Naive B cell (primary cell): ENCODE measurements at regions not wholly inside any gene's neighbourhood (a gene's known extent, or its start where the extent isn't known, plus 50 kb on each side); places are given as distances from the start of the nearest gene placed in this dataset.
A peak's percentile ranks its signal among the peaks of the same experiment; 100 is the strongest.

Experiments
- ATAC-seq, 2 donors: fragments of 150-1000 bp; cut with Tn5 transposase; 2 replicates each; pipeline ENCODE4 v1.10.0; 2021; ENCODE audit warnings: low read depth in 2 of 2, mild to moderate bottlenecking in 2 of 2, moderate library complexity in 2 of 2
- DNase-seq: peaks from one replicate; pipeline ENCODE4 v3.0.0; 2022
- H3K27ac Mint-ChIP-seq, 6 donors: one replicate each; pipeline ENCODE4 v1.8.0; 2020 to 2022; ENCODE audit warnings: mild to moderate bottlenecking in 6 of 6, mixed read lengths in 6 of 6, moderate library complexity in 5 of 6, inconsistent platforms in 2 of 6
- H3K27me3 Mint-ChIP-seq, 3 donors: one replicate each; pipeline ENCODE4 v1.8.0; 2021 to 2022; ENCODE audit warnings: mixed read lengths in 3 of 3, mild to moderate bottlenecking in 1 of 3
- H3K36me3 Mint-ChIP-seq, 2 donors: one replicate each; pipeline ENCODE4 v1.8.0; 2020 to 2022; ENCODE audit warnings: mixed read lengths in 2 of 2, inconsistent platforms in 1 of 2, mild to moderate bottlenecking in 1 of 2
- H3K4me1 Mint-ChIP-seq, 3 donors: one replicate each; pipeline ENCODE4 v1.8.0; 2020 to 2022; ENCODE audit warnings: mixed read lengths in 3 of 3, inconsistent platforms in 1 of 3, mild to moderate bottlenecking in 1 of 3, moderate library complexity in 1 of 3
- H3K4me3 Mint-ChIP-seq, 8 donors: one replicate each; pipeline ENCODE4 v1.8.0; 2020 to 2022; ENCODE audit warnings: mild to moderate bottlenecking in 8 of 8, mixed read lengths in 8 of 8, moderate library complexity in 8 of 8, inconsistent platforms in 2 of 8
- H3K9me3 Mint-ChIP-seq, 7 donors: one replicate each; pipeline ENCODE4 v1.8.0; 2020 to 2022; ENCODE audit warnings: mixed read lengths in 7 of 7, mild to moderate bottlenecking in 5 of 7, inconsistent platforms in 2 of 7, moderate library complexity in 1 of 7

GRCh38 chr13:42466609-42467008 lies 107.3 kb upstream of the TNFSF11 start:
- DNase-seq, result no peak
- Mint-ChIP-seq H3K36me3 (peaks cover 8 to 25% of the 10 kb centered on the region in 2 donors), H3K4me3 (peak overlapping the region in 2 of 8 donors; percentile 7 to 47), H3K27me3 (no peaks in the 10 kb centered on the region), H3K4me1 (peaks cover 16 to 25% (median 23%) of the 10 kb centered on the region in 3 donors), H3K9me3 (peaks cover 10 to 43% (median 17%) of the 10 kb centered on the region in 7 donors), H3K27ac (peak overlapping the region in 3 of 6 donors; percentile 9 to 49 (median 45))
- ATAC-seq, result peak; percentile 53 to 84

- H3K4me1 Mint-ChIP-seq, result no peaks in the 10 kb centered on the region
- H3K36me3 Mint-ChIP-seq, result peaks cover 0 to 6% of the 10 kb centered on the region in 2 donors
- H3K27me3 Mint-ChIP-seq, result no peaks in the 10 kb centered on the region
- ATAC-seq, result no peak
- H3K4me3 Mint-ChIP-seq, result no peak overlapping the region
- peaks cover 0 to 12% (median 2%) of the 10 kb centered on the region in 7 donors for H3K9me3 Mint-ChIP-seq
- no peak for DNase-seq
- H3K27ac Mint-ChIP-seq, result no peak overlapping the region
These were observed 99.0 kb upstream of the TNFSF11 start for GRCh38 chr13:42474954-42475353.

GRCh38 chr13:42477596-42478190 lies 96.3 kb upstream of the TNFSF11 start:
- Mint-ChIP-seq H3K4me1 (no peaks in the 10 kb centered on the region), H3K27ac (no peak overlapping the region), H3K9me3 (peaks cover 0 to 7% (median 0%) of the 10 kb centered on the region in 7 donors), H3K36me3 (peaks cover 0 to 6% of the 10 kb centered on the region in 2 donors), H3K4me3 (no peak overlapping the region), H3K27me3 (no peaks in the 10 kb centered on the region)
- no peak for DNase-seq
- no peak for ATAC-seq

- DNase-seq (no peak), ATAC-seq (no peak)
- Mint-ChIP-seq H3K27me3 (no peaks in the 10 kb centered on the region), H3K36me3 (peaks cover 0 to 6% of the 10 kb centered on the region in 2 donors), H3K4me3 (no peak overlapping the region), H3K9me3 (peaks cover 0 to 7% (median 0%) of the 10 kb centered on the region in 7 donors), H3K27ac (no peak overlapping the region), H3K4me1 (no peaks in the 10 kb centered on the region)
These were observed 95.3 kb upstream of the TNFSF11 start for GRCh38 chr13:42478531-42479156.

DNA sequence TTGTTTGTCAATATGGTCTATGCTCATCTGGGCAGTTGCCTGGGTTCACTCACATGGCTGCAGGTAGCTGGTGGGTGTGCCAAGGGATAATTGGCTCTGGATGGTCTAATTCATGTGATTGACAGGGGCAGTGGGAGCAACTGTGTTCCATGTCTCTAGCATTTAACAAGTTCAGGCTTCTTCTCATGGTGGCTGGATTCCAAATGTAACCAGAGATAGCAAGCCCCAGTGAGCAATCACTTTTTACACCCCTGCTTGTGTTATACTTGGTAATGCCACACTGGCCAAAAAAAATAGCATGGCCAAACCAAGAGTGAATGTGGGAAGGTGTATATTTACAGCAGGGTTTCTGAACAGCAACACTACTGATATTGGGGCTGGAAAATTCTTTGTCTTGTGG lies 89.6 kb upstream of the TNFSF11 start:
- ATAC-seq, result no peak
- H3K4me1 Mint-ChIP-seq, result peaks cover 0 to 8% (median 0%) of the 10 kb centered on the region in 3 donors
- H3K27ac Mint-ChIP-seq, result peak overlapping the region in 1 of 6 donors; percentile 49
- H3K9me3 Mint-ChIP-seq, result peaks cover 0 to 2% (median 0%) of the 10 kb centered on the region in 7 donors
- no peak overlapping the region for H3K4me3 Mint-ChIP-seq
- no peaks in the 10 kb centered on the region for H3K27me3 Mint-ChIP-seq
- no peaks in the 10 kb centered on the region for H3K36me3 Mint-ChIP-seq
- DNase-seq, result no peak

DNA sequence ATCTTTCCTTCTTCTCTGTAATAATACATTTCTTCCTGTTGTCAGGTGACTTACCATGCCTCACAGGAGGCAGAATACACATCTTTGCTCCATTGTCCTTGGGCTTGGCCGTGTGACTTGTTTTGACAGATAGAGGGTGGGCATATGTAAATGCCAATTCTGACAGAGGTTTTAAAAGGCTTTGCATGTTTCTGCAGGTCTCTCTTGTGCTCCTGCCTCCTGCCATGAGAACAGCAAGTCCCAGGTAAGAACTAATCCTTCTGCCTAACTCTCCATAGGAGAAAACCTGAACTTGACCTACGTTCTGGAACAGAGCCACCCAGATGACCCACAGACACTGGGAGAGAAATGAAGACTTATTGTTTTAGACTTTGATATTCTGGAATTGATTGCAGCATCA lies 88.7 kb upstream of the TNFSF11 start:
- H3K4me1 Mint-ChIP-seq, result peaks cover 0 to 8% (median 0%) of the 10 kb centered on the region in 3 donors
- H3K36me3 Mint-ChIP-seq, result no peaks in the 10 kb centered on the region
- H3K27me3 Mint-ChIP-seq, result no peaks in the 10 kb centered on the region
- H3K9me3 Mint-ChIP-seq, result peaks cover 0 to 2% (median 0%) of the 10 kb centered on the region in 7 donors
- ATAC-seq (no peak), DNase-seq (no peak)
- no peak overlapping the region for H3K27ac Mint-ChIP-seq
- no peak overlapping the region for H3K4me3 Mint-ChIP-seq

DNA sequence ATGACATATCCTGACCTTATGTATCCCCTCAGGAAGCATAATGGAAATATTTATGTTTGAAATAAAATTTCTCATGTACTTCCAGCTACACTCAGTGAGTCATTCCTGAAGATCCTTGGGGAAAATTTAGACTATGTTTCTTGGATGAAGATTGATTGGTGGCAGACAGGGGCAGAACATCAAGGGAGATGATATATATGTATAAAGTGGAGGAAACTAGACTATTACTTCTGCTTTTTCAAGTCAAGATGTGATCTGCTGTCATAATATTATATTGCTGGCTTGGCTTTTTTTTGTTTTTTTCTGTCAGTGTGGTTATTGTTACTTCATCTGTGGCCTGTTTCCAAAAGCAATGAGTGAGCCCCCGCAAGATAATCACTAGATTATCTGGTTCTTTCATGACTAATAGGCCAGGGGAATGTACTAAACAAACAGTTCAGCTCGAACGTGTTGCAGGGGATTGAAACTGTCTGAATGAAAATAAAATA lies 87.2 kb upstream of the TNFSF11 start:
- DNase-seq (no peak), ATAC-seq (no peak)

GRCh38 chr13:42487221-42487620 lies 86.7 kb upstream of the TNFSF11 start:
- Mint-ChIP-seq H3K4me1 (peaks cover 0 to 8% (median 0%) of the 10 kb centered on the region in 3 donors), H3K4me3 (no peak overlapping the region), H3K9me3 (peaks cover 0 to 2% (median 0%) of the 10 kb centered on the region in 7 donors), H3K36me3 (no peaks in the 10 kb centered on the region), H3K27me3 (no peaks in the 10 kb centered on the region), H3K27ac (no peak overlapping the region)
- DNase-seq, result no peak
- no peak for ATAC-seq

More for the DNA sequence above, 87.2 kb upstream of the TNFSF11 start:
- no peak overlapping the region for H3K27ac Mint-ChIP-seq
- peaks cover 0 to 2% (median 0%) of the 10 kb centered on the region in 7 donors for H3K9me3 Mint-ChIP-seq
- H3K4me1 Mint-ChIP-seq, result peaks cover 0 to 8% (median 0%) of the 10 kb centered on the region in 3 donors
- H3K36me3 Mint-ChIP-seq, result no peaks in the 10 kb centered on the region
- H3K4me3 Mint-ChIP-seq, result no peak overlapping the region
- no peaks in the 10 kb centered on the region for H3K27me3 Mint-ChIP-seq

GRCh38 chr13:42490676-42491075 lies 83.3 kb upstream of the TNFSF11 start:
- ATAC-seq, result no peak
- Mint-ChIP-seq H3K27ac (no peak overlapping the region), H3K4me3 (no peak overlapping the region), H3K36me3 (no peaks in the 10 kb centered on the region), H3K27me3 (no peaks in the 10 kb centered on the region), H3K9me3 (peaks cover 0 to 2% (median 0%) of the 10 kb centered on the region in 7 donors), H3K4me1 (peaks cover 0 to 8% (median 4%) of the 10 kb centered on the region in 3 donors)
- DNase-seq, result no peak

DNA sequence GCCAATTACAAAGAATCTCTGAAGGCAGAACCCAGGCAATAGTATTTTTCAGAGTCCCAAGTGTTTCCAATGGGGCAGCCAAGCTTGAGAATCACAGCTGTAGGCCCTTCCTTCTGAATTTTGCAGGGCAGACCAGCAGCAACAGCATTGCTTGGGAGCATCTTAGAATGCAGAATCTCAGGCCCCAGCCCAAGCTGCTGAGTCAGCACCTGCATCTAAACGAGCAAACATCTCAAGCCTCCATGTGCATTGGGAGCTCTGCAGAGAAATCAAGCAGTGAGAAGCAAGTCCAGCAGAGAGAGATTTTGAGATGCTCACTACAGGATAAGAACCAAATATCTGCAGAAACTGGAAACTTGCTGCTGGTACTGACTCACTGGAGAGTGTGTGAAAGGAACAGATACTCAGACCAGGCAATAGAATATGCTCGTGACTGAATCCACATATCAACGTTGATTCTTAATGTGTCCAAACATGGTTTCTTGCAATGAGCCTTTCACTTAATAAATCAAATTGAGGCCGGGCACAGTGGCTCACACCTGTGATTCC lies 81.5 kb upstream of the TNFSF11 start:
- no peak overlapping the region for H3K4me3 Mint-ChIP-seq
- H3K27ac Mint-ChIP-seq, result no peak overlapping the region
- H3K27me3 Mint-ChIP-seq, result no peaks in the 10 kb centered on the region
- H3K4me1 Mint-ChIP-seq, result peaks cover 0 to 4% (median 2%) of the 10 kb centered on the region in 3 donors
- H3K9me3 Mint-ChIP-seq, result peaks cover 0 to 2% (median 0%) of the 10 kb centered on the region in 7 donors
- no peaks in the 10 kb centered on the region for H3K36me3 Mint-ChIP-seq
- ATAC-seq (no peak), DNase-seq (no peak)

DNA sequence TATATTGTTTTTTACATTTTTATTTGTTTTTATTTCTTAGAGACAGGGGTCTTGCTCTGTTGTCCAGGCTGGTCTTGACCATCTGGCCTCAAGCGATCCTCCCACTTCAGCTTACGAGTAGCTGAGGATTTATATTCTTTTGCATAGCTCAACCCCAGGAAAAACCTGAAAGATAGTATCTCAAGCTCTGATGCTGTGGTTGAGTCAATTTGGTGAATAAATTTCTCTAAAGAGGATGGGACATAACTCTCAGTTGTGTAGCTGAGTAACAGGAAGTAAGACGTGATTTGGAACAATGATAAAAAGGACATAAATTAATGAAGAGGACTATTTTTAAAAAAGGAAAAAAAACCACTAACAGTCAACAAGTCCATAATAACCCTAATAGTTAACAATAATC lies 79.8 kb upstream of the TNFSF11 start:
- H3K4me1 Mint-ChIP-seq, result peaks cover 0 to 4% (median 2%) of the 10 kb centered on the region in 3 donors
- no peak overlapping the region for H3K27ac Mint-ChIP-seq
- ATAC-seq (no peak), DNase-seq (no peak)
- no peaks in the 10 kb centered on the region for H3K36me3 Mint-ChIP-seq
- no peaks in the 10 kb centered on the region for H3K27me3 Mint-ChIP-seq
- no peak overlapping the region for H3K4me3 Mint-ChIP-seq
- H3K9me3 Mint-ChIP-seq, result no peaks in the 10 kb centered on the region

GRCh38 chr13:42495255-42495654 lies 78.7 kb upstream of the TNFSF11 start:
- DNase-seq, result no peak
- Mint-ChIP-seq H3K9me3 (no peaks in the 10 kb centered on the region), H3K4me3 (no peak overlapping the region)

GRCh38 chr13:42495751-42496150 lies 78.2 kb upstream of the TNFSF11 start:
- Mint-ChIP-seq H3K36me3 (no peaks in the 10 kb centered on the region), H3K27me3 (no peaks in the 10 kb centered on the region), H3K9me3 (peaks cover 0 to 3% (median 0%) of the 10 kb centered on the region in 7 donors), H3K4me1 (peaks cover 0 to 4% (median 2%) of the 10 kb centered on the region in 3 donors), H3K4me3 (no peak overlapping the region), H3K27ac (no peak overlapping the region)
- ATAC-seq, result no peak
- no peak for DNase-seq

More at GRCh38 chr13:42495255-42495654, 78.7 kb upstream of the TNFSF11 start:
- ATAC-seq, result no peak
- H3K36me3 Mint-ChIP-seq, result no peaks in the 10 kb centered on the region
- peaks cover 0 to 4% (median 2%) of the 10 kb centered on the region in 3 donors for H3K4me1 Mint-ChIP-seq
- no peaks in the 10 kb centered on the region for H3K27me3 Mint-ChIP-seq
- H3K27ac Mint-ChIP-seq, result no peak overlapping the region
